Ovary (tissue), 3 donors: ENCODE measurements at regions not wholly inside any gene's neighbourhood (a gene's known extent, or its start where the extent isn't known, plus 50 kb on each side); places are given as distances from the start of the nearest gene placed in this dataset.

Experiments used
- CTCF ChIP-seq, 3 donors: fragments of 450-650 bp in 2 of 3; fragments of 200-600 bp in 1 of 3; IDR thresholded peaks; one replicate each; pipeline versions ENCODE4 v1.5.1 to v1.8.0; 2016 to 2022; ENCODE audit warnings: antibody characterized with exemption in 3 of 3, mild to moderate bottlenecking in 1 of 3
- POLR2A ChIP-seq: fragments of 450-650 bp; IDR thresholded peaks from one replicate; pipeline ENCODE4 v1.6.1; 2017; ENCODE audit warnings: antibody characterized with exemption, mild to moderate bottlenecking, moderate library complexity
- donor health status: DM: no; HTN: no; CAD: no.

GRCh38 chr6:147856687-147857086 is 348.2 kb downstream of the SAMD5 start:
- no peak for TF ChIP-seq POLR2A
- no peak for TF ChIP-seq CTCF (IDR thresholded peaks at IDR 0.05)
